Lung microvascular endothelial cell (primary cell): ENCODE measurements at regions not wholly inside any gene's neighbourhood (a gene's known extent, or its start where the extent isn't known, plus 50 kb on each side); places are given as distances from the start of the nearest gene placed in this dataset.
"Not testable (repeated sequence)": the region's sequence is repeated elsewhere in the genome, so short reads cannot be mapped to it uniquely, and the experiment has no call there.

Experiments
- DNase-seq, 2 donors: peaks; one replicate each; pipeline versions ENCODE4 v3.0.0 to v3.0.0-alpha.2; 2010; ENCODE audit warnings: low read depth in 2 of 2

- no peak for DNase-seq
Observed at GRCh38 chr12:30578426-30578825, 117.2 kb downstream of the IPO8 start.

DNA sequence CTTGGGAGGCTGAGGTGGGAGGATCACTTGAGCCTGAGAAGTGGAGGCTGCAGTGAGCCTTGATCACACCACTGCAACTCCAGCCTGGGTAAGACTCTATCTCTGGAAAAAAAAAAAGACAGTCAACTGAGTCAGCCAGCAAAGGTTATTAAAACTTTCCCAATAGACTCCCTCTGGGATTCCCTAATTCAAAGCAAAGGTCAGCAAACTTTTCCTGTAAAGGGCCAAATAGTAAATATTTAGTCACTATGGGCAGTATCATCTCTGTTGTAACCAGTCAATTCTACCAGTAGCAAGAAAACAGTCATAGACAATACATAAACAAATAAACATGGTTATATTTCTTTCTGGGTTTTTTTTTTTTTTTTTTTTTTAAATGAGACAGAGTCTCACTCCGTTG, 122.5 kb downstream of the IPO8 start:
- no peak for DNase-seq

GRCh38 chr12:30570211-30570890, 125.3 kb downstream of the IPO8 start:
- DNase-seq, result no peak

- no peak for DNase-seq
Observed at GRCh38 chr12:30569426-30569825, 126.2 kb downstream of the IPO8 start.

- no peak for DNase-seq
Observed at GRCh38 chr12:30568453-30568852, 127.2 kb downstream of the IPO8 start.

DNA sequence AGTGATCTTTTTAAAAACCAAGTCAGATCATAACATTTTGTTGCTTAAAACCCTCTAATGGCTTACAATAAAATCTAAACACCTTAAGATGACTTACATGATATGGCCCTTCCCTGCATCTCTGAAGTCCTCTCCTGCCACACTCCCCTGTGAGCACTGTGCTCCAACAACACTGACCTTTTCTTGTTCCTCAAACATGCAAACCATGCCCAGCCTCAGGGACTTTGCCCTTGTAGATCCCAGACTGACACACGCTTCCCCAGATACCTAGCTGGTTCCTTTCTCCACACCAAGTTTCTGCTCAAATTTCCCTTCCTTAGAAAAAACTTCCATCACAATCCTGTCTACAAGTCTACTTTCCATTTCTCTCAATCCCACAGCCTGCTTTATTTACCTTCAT, 128.6 kb downstream of the IPO8 start:
- no peak for DNase-seq

DNA sequence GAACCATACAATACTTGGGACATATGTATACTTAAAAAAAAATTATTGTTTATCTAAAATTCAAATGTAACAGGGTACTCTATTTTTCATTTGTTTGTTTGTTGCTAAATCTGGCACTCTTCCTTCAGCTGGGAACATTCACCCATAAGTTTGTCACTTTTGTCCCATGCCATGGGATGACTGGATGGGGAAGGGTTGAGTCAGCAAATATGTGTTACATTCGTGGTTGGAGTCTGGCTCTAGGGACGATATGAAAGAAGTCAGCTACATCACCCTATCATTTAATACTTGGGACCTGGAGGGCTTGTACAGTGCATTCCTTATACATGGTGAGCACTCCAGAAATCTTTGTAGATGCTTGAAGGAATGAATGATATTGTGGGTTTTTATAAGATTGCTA, 131.3 kb downstream of the IPO8 start:
- DNase-seq, result no peak

DNA sequence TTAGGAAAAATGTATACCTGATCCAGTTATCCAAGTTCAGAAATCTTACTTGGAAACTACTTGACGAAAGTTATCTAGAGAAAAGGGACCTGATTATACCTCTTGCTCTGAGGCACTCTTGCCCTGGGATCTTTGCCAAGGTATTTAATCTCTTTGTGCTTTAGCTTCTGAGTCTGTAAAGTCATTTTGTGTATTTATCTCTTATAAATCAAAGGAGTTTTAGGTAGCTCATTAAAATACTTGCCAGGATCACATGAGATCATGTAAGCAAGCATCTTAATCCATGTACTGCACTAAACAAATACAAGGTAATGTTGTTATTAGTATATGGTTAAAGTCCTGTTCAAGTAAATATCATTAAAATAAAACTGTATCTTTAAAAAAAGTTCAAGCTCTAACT, 147.5 kb downstream of the IPO8 start:
- no peak for DNase-seq

DNA sequence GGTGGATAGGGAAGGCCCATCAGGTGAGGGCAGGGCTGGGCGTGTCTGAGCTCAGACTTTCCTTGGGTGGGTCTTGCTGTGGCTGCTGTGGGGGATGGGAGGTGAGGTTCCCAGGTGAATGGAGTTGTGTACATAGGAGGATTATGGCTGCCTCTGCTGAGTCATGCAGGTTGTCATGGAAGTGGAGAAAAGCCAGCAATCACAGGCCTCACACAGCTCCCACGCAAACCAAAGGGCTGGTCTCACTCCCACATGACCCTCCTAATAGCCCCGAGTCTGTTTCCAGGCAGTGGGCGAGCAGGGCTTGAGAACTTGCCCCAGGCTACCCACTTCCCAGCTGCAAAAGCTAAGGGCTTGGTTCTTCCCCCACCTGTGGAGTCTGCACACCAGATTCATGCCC, 149.5 kb downstream of the IPO8 start:
- no peak for DNase-seq

DNA sequence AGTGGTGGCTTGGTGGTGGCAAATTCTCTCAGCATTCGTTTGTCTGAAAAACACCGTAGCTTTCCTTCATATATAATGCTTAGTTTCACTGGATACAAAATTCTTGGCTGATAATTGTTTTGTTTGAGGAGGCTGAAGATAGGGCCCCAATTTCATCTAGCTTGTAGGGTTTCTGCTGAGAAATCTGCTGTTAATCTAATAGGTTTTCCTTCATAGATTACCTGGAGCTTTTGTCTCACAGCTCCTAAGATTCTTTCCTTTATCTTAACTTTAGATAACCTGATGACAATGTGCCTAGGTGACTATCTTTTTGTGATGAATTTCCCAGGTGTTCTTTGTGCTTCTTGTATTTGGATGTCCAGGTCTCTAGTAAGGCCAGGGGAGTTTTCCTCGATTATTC, 151.0 kb downstream of the IPO8 start:
- not testable (repeated sequence) for DNase-seq

DNA sequence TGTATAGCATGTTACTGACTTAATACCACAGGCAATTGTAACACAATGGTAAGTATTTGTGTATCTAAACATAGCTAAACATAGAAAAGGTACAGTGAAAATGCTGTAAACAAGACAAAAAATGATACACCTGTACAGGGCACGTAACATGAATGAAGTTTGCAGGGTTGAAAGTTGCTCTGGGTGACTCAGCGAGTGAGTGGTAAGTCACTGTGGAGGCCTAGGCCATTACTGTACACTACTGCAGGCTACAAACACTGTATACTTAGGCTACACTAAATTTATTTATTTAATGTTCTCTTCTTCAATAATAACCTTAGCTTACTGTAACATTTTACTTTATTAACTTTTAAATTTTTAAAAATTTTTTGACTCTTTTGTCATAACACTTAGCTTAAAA, 158.4 kb downstream of the IPO8 start:
- DNase-seq, result no peak

GRCh38 chr12:30533558-30534265, 162.0 kb downstream of the IPO8 start:
- DNase-seq, result peak in 1 of 2 donors; percentile 31

GRCh38 chr12:30531731-30532678, 163.7 kb downstream of the IPO8 start:
- no peak for DNase-seq

DNA sequence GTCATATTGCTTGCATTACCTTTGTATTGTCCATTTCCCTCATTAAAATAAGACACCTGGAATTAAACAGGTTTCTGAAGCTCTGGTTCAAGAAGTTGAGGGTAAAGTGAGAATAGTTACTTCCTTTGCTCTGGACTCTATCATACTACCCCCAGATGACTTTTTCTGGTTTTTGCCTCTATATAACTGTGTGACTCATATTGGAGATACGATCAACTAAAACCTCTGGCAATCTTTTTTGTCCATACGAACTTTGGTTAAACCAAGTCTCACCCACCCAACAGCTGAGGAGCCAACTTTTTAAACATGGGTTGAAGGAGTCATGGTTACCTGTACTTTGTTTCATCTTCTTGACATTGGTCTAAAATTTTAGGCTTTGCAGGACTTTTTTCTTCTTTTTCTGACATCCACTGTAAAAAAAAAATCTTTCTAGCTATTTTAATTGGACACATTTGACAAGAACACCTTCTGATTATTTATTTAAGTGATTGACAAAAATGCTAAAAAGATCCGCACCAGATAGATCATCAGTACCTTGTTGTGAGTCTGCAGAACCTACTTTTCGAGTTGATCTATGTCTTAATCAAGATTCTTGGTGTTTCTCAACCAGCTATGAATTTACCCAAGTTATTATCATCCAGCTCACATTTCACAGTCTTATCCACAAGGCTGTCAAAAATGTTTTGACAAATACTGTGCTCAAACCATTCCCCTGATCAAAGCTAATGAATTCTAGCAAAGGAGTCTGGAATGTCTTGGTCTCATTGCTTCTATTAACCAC, 166.0 kb downstream of the IPO8 start:
- DNase-seq, result no peak

DNA sequence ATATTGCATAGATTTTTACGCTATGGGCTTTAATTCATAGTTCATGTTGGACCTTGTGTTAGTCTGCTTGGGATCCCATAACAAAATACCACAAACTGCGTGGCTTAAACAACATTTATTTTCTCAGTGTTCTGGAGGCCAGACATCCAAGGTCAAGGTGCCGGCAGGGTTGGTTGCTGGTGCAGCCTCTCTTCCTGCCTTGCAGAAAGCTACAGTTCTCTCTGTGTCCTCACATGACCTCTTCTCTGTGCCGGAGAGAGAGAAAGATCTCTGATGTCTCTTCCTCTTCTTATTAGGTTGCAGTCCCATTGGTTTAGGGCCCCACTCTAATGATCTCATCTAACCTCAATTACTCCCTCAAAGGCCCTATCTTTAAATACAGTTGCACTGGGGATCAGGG, 170.5 kb downstream of the IPO8 start:
- no peak for DNase-seq

- not testable (repeated sequence) for DNase-seq
Observed at GRCh38 chr12:30520285-30520684, 175.4 kb downstream of the IPO8 start.

- no peak for DNase-seq
Observed at GRCh38 chr12:30519535-30519934, 176.1 kb downstream of the IPO8 start.

GRCh38 chr12:30517320-30517719, 178.3 kb downstream of the IPO8 start:
- no peak for DNase-seq

GRCh38 chr12:30515351-30515750, 180.3 kb downstream of the IPO8 start:
- peak; percentile 19 to 26 for DNase-seq

DNA sequence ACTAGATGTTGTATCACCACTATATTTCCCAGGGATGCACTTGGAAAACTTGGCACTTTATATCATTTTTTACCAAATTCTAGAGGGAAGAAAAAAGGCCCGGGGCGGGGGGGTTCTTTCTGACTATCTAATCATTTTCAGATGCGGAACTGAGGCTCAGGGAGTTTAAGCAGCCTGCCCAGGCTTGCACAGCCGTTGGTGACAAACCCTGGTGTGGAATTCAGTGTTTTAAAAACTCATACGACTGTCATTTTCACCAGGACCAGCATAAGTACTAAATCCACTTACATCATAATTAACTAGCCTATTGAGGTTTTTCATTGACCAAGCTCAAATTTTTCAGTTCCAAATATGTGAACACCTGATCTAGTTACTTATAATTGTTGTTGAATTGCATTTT, 181.0 kb downstream of the IPO8 start:
- no peak for DNase-seq

- no peak for DNase-seq
Observed at GRCh38 chr12:30508205-30508967, 187.3 kb downstream of the IPO8 start.
